Caco-2 (cell line): ENCODE measurements at regions not wholly inside any gene's neighbourhood (a gene's known extent, or its start where the extent isn't known, plus 50 kb on each side); places are given as distances from the start of the nearest gene placed in this dataset.

Experiments used
- BruUV-seq: library from RNA; stranded (reverse); fragments of 400-500 nt; replicated peaks from 2 replicates; lab custom pipeline; 2021; lab: Mats Ljungman, UMichigan
- CTCF ChIA-PET: fragments of 300-600 bp; sonication (Branson Sonifier 250); formaldehyde crosslinking; loops from one replicate; lab custom pipeline; 2022; ENCODE audit warnings: antibody characterized with exemption; lab: Charles Lee
- POLR2A ChIA-PET: fragments of 300-600 bp; sonication (Branson Sonifier 250); formaldehyde crosslinking; loops from one replicate; lab custom pipeline; 2022; ENCODE audit warnings: antibody characterized with exemption; lab: Charles Lee
- DNase-seq, 2 experiments: peaks; one replicate each; pipeline versions ENCODE4 v3.0.0 to v3.0.0-alpha.2; 2020 to 2022
- H3K27me3 ChIP-seq: replicated peaks from 2 replicates; pipeline ENCODE4 v1.6.0; 2011; ENCODE audit warnings: low read length; ENCODE audit not compliant: control insufficient read depth, insufficient read depth
- H3K36me3 ChIP-seq: 2 replicates; pipeline ENCODE4 v1.5.1; 2011; ENCODE audit warnings: low read length; ENCODE audit not compliant: control insufficient read depth, insufficient read depth
- H3K4me1 ChIP-seq: fragments of 250-450 bp; sonication (Bioruptor Pico); 2 replicates; pipeline ENCODE4 v1.5.1; 2020; ENCODE audit warnings: mild to moderate bottlenecking
- H3K4me3 ChIP-seq: 2 replicates; pipeline ENCODE4 v1.5.1; 2011; ENCODE audit warnings: low read depth, mild to moderate bottlenecking, control low read depth, low read length
- H3K9me3 ChIP-seq: fragments of 250-450 bp; sonication (Bioruptor Pico); 2 replicates; pipeline ENCODE4 v1.5.1; 2020; ENCODE audit warnings: mild to moderate bottlenecking, moderate library complexity
- H3K27ac Mint-ChIP-seq: one replicate; pipeline ENCODE4 v1.8.0; 2022; ENCODE audit warnings: mixed read lengths; ENCODE audit not compliant: unreplicated experiment
- H3K27me3 Mint-ChIP-seq: one replicate; pipeline ENCODE4 v1.8.0; 2022; ENCODE audit warnings: mixed read lengths; ENCODE audit not compliant: insufficient read depth, unreplicated experiment
- H3K36me3 Mint-ChIP-seq: one replicate; pipeline ENCODE4 v1.8.0; 2022; ENCODE audit warnings: mild to moderate bottlenecking, mixed read lengths; ENCODE audit not compliant: insufficient read depth, unreplicated experiment
- H3K4me1 Mint-ChIP-seq: one replicate; pipeline ENCODE4 v1.8.0; 2022; ENCODE audit warnings: low read depth, mixed read lengths; ENCODE audit not compliant: unreplicated experiment
- H3K4me3 Mint-ChIP-seq: one replicate; pipeline ENCODE4 v1.8.0; 2022; ENCODE audit warnings: mild to moderate bottlenecking, moderate library complexity, mixed read lengths; ENCODE audit not compliant: unreplicated experiment
- H3K9me3 Mint-ChIP-seq: one replicate; pipeline ENCODE4 v1.8.0; 2022; ENCODE audit warnings: mixed read lengths; ENCODE audit not compliant: unreplicated experiment
- CTCF ChIP-seq, 2 experiments: fragments of 200-600 bp in 1 of 2; IDR thresholded peaks; 1 replicate in 1 of 2; 2 replicates in 1 of 2; pipeline versions ENCODE4 v1.5.1 to v1.8.0; 2011 to 2022; ENCODE audit warnings: antibody characterized with exemption in 1 of 2, control low read depth in 1 of 2, inconsistent platforms in 1 of 2, low read depth in 1 of 2, low read length in 1 of 2, mild to moderate bottlenecking in 1 of 2, moderate library complexity in 1 of 2; ENCODE audit not compliant: insufficient read depth in 1 of 2, severe bottlenecking in 1 of 2, unreplicated experiment in 1 of 2
- intact Hi-C: fragments of 100-400 bp; cut with micrococcal nuclease; formaldehyde crosslinking; loops from one replicate; pipeline ENCODE4 v1.10.0; 2022; ENCODE audit not compliant: unreplicated experiment

DNA sequence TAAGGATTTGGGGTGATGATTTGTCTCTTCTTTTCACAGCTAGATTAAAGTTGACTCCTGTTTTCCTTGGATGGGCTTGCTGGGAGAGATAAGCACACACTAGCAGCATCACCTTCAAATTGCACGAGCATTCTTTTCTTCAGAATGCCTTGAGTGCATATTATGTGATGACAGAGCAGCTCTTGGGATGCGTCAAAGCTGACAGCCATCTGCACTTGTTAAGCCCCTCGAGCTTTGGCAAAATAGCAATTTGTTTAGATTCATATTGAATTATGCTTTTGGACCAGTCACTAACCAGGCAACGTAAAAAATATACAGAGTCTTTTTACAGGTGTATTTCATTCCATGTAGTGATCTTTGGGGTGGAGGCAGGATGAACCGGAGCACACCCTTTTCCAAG, 407.0 kb downstream of the FUT8 start:
- ChIA-PET POLR2A (no interaction called here), CTCF (no interaction called here)
- no peaks in the 10 kb centered on the region for H3K4me1 Mint-ChIP-seq

GRCh38 chr14:65821224-65821753, 408.8 kb downstream of the FUT8 start:
- Histone ChIP-seq H3K4me3 (no peak overlapping the region), H3K27me3 (no peaks in the 10 kb centered on the region), H3K36me3 (no peaks in the 10 kb centered on the region), H3K4me1 (no peaks in the 10 kb centered on the region), H3K9me3 (no peaks in the 10 kb centered on the region)
- Mint-ChIP-seq H3K4me3 (no peak overlapping the region), H3K4me1 (no peaks in the 10 kb centered on the region), H3K36me3 (no peaks in the 10 kb centered on the region), H3K9me3 (no peaks in the 10 kb centered on the region), H3K27me3 (no peaks in the 10 kb centered on the region), H3K27ac (no peak overlapping the region)
- intact Hi-C loops, result no loop called here
- BruUV-seq, result no TSS peak
- ChIA-PET POLR2A (no interaction called here), CTCF (no interaction called here)
- no peak for TF ChIP-seq CTCF (IDR thresholded peaks at IDR 0.05; ENCODE audit: insufficient read depth in 1 of 2, low read depth in 1 of 2, low read length in 1 of 2, severe bottlenecking in 1 of 2, unreplicated experiment in 1 of 2)
- DNase-seq, result no peak

More for the DNA sequence above, 407.0 kb downstream of the FUT8 start:
- DNase-seq, result no peak
- Mint-ChIP-seq H3K9me3 (no peaks in the 10 kb centered on the region), H3K4me3 (no peak overlapping the region), H3K27me3 (no peaks in the 10 kb centered on the region), H3K27ac (no peak overlapping the region), H3K36me3 (no peaks in the 10 kb centered on the region)
- no TSS peak for BruUV-seq
- H3K9me3 ChIP-seq, result no peaks in the 10 kb centered on the region
- intact Hi-C loops, result no loop called here
- H3K36me3 ChIP-seq, result no peaks in the 10 kb centered on the region
- H3K27me3 ChIP-seq, result no peaks in the 10 kb centered on the region
- no peak overlapping the region for H3K4me3 ChIP-seq
- TF ChIP-seq CTCF (IDR thresholded peaks at IDR 0.05; ENCODE audit: insufficient read depth in 1 of 2, low read depth in 1 of 2, low read length in 1 of 2, severe bottlenecking in 1 of 2, unreplicated experiment in 1 of 2), result no peak
- H3K4me1 ChIP-seq, result no peaks in the 10 kb centered on the region

GRCh38 chr14:65824285-65824977, 411.9 kb downstream of the FUT8 start:
- Histone ChIP-seq H3K27me3 (peaks cover 2% of the 10 kb centered on the region; the same call in 1 of the 2 replicates), H3K4me3 (no peak overlapping the region), H3K9me3 (no peaks in the 10 kb centered on the region), H3K36me3 (no peaks in the 10 kb centered on the region), H3K4me1 (no peaks in the 10 kb centered on the region)
- Mint-ChIP-seq H3K36me3 (no peaks in the 10 kb centered on the region), H3K4me1 (no peaks in the 10 kb centered on the region), H3K27me3 (peaks cover 4% of the 10 kb centered on the region), H3K9me3 (no peaks in the 10 kb centered on the region), H3K4me3 (no peak overlapping the region), H3K27ac (no peak overlapping the region)
- peak; percentile 56 to 66 for DNase-seq
- CTCF ChIA-PET, result interaction anchor here (0.6 to 2.5 kb wide), 22 partner anchors 9 to 722 kb away, joined by 3 to 101 read pairs (median 4); partner anchors contain the start of genes FUT8 and MAX
- TF ChIP-seq CTCF (IDR thresholded peaks at IDR 0.05; ENCODE audit: insufficient read depth in 1 of 2, low read depth in 1 of 2, low read length in 1 of 2, severe bottlenecking in 1 of 2, unreplicated experiment in 1 of 2), result peak; percentile 84 to 85
- BruUV-seq, result no TSS peak
- POLR2A ChIA-PET, result interaction anchor here (0.6 kb wide), 1 partner anchor 409 kb away, joined by 4 read pairs; no protein-coding TSS in a partner anchor
- intact Hi-C loops, result loop anchor here (1.0 kb wide), 2 partner anchors 409 to 660 kb away; no protein-coding TSS in a partner anchor
